Neural progenitor cell (in vitro differentiated cells): ENCODE measurements at regions not wholly inside any gene's neighbourhood (a gene's known extent, or its start where the extent isn't known, plus 50 kb on each side); places are given as distances from the start of the nearest gene placed in this dataset.

Source experiments
- CTCF ChIP-seq: fragments of 200-600 bp; sonication (generic); IDR thresholded peaks from 2 replicates; pipeline ENCODE4 v1.5.1; 2017; ENCODE audit warnings: antibody characterized with exemption, mild to moderate bottlenecking
- EZH2phosphoT487 ChIP-seq: fragments of 200-600 bp; sonication (generic); IDR thresholded peaks from 2 replicates; pipeline ENCODE4 v1.6.1; 2017; ENCODE audit warnings: antibody characterized with exemption

DNA sequence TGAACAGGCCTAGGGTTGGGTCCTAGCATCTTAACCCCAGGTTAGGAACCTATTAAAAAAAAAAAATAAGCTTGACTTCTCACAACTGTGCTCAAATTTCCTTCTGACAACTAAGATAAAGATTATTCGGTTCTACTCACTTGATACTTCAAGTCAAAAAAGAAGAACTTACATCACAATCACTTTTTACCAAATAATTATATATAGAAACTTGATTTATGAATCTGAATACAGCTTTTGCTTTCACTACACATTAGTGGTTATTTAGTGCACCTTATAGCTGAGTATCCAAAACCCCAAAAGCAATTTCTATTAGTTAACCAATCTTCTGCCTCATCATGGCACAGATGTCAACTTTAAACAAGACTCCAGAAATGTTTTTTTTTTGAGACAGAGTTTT lies 119.0 kb upstream of the DST start:
- TF ChIP-seq CTCF = no peak
- no peak for TF ChIP-seq EZH2phosphoT487
